Common myeloid progenitor, CD34-positive (primary cell): ENCODE measurements at regions not wholly inside any gene's neighbourhood (a gene's known extent, or its start where the extent isn't known, plus 50 kb on each side); places are given as distances from the start of the nearest gene placed in this dataset.

ENCODE experiments used
- CTCF ChIA-PET: fragments of 350-600 bp; sonication (Branson Sonifier 250); formaldehyde crosslinking; loops from one replicate; lab custom pipeline; 2021; ENCODE audit warnings: antibody characterized with exemption; lab: Charles Lee
- POLR2A ChIA-PET: fragments of 350-600 bp; sonication (Branson Sonifier 250); formaldehyde crosslinking; loops from one replicate; lab custom pipeline; 2021; ENCODE audit warnings: antibody characterized with exemption; lab: Charles Lee
- DNase-seq, 3 donors: peaks; one replicate each; pipeline versions ENCODE4 v3.0.0 to v3.0.0-alpha.2; 2013
- H3K27ac ChIP-seq, 2 experiments: 1 replicate in 1 of 2; 2 replicates in 1 of 2; pipeline ENCODE4 v1.7.0; 2013; ENCODE audit warnings: inconsistent platforms in 2 of 2, low read length in 2 of 2, mild to moderate bottlenecking in 2 of 2, low read depth in 1 of 2, moderate library complexity in 1 of 2; ENCODE audit not compliant: severe bottlenecking in 2 of 2, insufficient read depth in 1 of 2, poor library complexity in 1 of 2
- H3K27me3 ChIP-seq, 5 experiments: replicated peaks in 2 of 5; 1 replicate in 3 of 5; 2 replicates in 2 of 5; pipeline versions ENCODE4 v1.6.1 to v1.7.0; 2013; ENCODE audit warnings: low read length in 4 of 5, mild to moderate bottlenecking in 2 of 5, moderate library complexity in 2 of 5, inconsistent platforms in 1 of 5; ENCODE audit not compliant: insufficient read depth in 5 of 5, control insufficient read depth in 4 of 5
- H3K36me3 ChIP-seq, 4 experiments: 1 replicate in 2 of 4; 2 replicates in 2 of 4; pipeline versions ENCODE4 v1.6.1 to v1.7.0; 2013; ENCODE audit warnings: low read length in 3 of 4, control low read depth in 1 of 4, mild to moderate bottlenecking in 1 of 4; ENCODE audit not compliant: control insufficient read depth in 4 of 4, insufficient read depth in 4 of 4
- H3K4me1 ChIP-seq, 4 experiments: 1 replicate in 3 of 4; 2 replicates in 1 of 4; pipeline versions ENCODE4 v1.6.1 to v1.7.1; 2013; ENCODE audit warnings: low read length in 3 of 4, mild to moderate bottlenecking in 3 of 4, control low read depth in 1 of 4, inconsistent platforms in 1 of 4, moderate library complexity in 1 of 4; ENCODE audit not compliant: control insufficient read depth in 4 of 4, insufficient read depth in 4 of 4; ENCODE audit errors: control extremely low read depth in 1 of 4
- H3K4me3 ChIP-seq, 7 experiments: 1 replicate in 4 of 7; 2 replicates in 3 of 7; pipeline versions ENCODE4 v1.5.1 to v1.7.0; 2013; ENCODE audit warnings: mild to moderate bottlenecking in 7 of 7, low read length in 6 of 7, moderate library complexity in 6 of 7, inconsistent platforms in 2 of 7, low read depth in 2 of 7, control low read depth in 1 of 7; ENCODE audit not compliant: insufficient read depth in 4 of 7, control insufficient read depth in 1 of 7; ENCODE audit errors: extremely low read depth in 1 of 7
- H3K9me3 ChIP-seq, 5 experiments: 1 replicate in 4 of 5; 2 replicates in 1 of 5; pipeline versions ENCODE4 v1.6.1 to v1.7.1; 2013; ENCODE audit warnings: low read length in 4 of 5, mild to moderate bottlenecking in 2 of 5, inconsistent platforms in 1 of 5, low read depth in 1 of 5, moderate library complexity in 1 of 5; ENCODE audit not compliant: control insufficient read depth in 4 of 5, insufficient read depth in 2 of 5; ENCODE audit errors: control extremely low read depth in 1 of 5
- WGBS: methylation state at CpG from one replicate; pipeline ENCODE4 v1.1.5; 2013; ENCODE audit not compliant: insufficient coverage; 5-methylcytosine and 5-hydroxymethylcytosine counted together

GRCh38 chr16:77536809-77537208 lies 102.0 kb upstream of the ADAMTS18 start:
- 100% methylated on average over 2 of the region's 5 CpGs for WGBS

GRCh38 chr16:77539421-77540034 lies 104.7 kb upstream of the ADAMTS18 start:
- Histone ChIP-seq H3K9me3 (no peaks in the 10 kb centered on the region), H3K4me1 (no peaks in the 10 kb centered on the region), H3K27ac (no peak overlapping the region), H3K27me3 (no peaks in the 10 kb centered on the region), H3K4me3 (no peak overlapping the region), H3K36me3 (no peaks in the 10 kb centered on the region)
- DNase-seq: no peak
- ChIA-PET CTCF (no interaction called here), POLR2A (no interaction called here)
- no CpG with 5 or more reads among the region's 3 CpGs for WGBS

More at GRCh38 chr16:77536809-77537208, 102.0 kb upstream of the ADAMTS18 start:
- CTCF ChIA-PET: no interaction called here
- Histone ChIP-seq H3K27ac (no peak overlapping the region), H3K9me3 (no peaks in the 10 kb centered on the region), H3K4me1 (no peaks in the 10 kb centered on the region), H3K36me3 (no peaks in the 10 kb centered on the region), H3K4me3 (no peak overlapping the region), H3K27me3 (no peaks in the 10 kb centered on the region)
- POLR2A ChIA-PET: no interaction called here
- DNase-seq: no peak

- Histone ChIP-seq H3K4me1 (no peaks in the 10 kb centered on the region), H3K4me3 (no peak overlapping the region), H3K27me3 (no peaks in the 10 kb centered on the region), H3K36me3 (no peaks in the 10 kb centered on the region), H3K9me3 (no peaks in the 10 kb centered on the region), H3K27ac (no peak overlapping the region)
- ChIA-PET CTCF (no interaction called here), POLR2A (no interaction called here)
- DNase-seq: peak in 1 of 3 donors; percentile 6
- WGBS: 57% methylated on average over 1 of the region's 2 CpGs
These were observed 105.8 kb upstream of the ADAMTS18 start for GRCh38 chr16:77540646-77541045.

- Histone ChIP-seq H3K4me1 (no peaks in the 10 kb centered on the region), H3K36me3 (no peaks in the 10 kb centered on the region), H3K9me3 (no peaks in the 10 kb centered on the region), H3K27ac (no peak overlapping the region), H3K27me3 (no peaks in the 10 kb centered on the region), H3K4me3 (no peak overlapping the region)
- DNase-seq: no peak
- WGBS: 0% methylated on average over 1 of the region's 3 CpGs
- POLR2A ChIA-PET: no interaction called here
- CTCF ChIA-PET: no interaction called here
These were observed 106.3 kb upstream of the ADAMTS18 start for GRCh38 chr16:77541165-77541564.

- WGBS: 83% methylated on average over 2 of the region's 4 CpGs
- ChIA-PET CTCF (no interaction called here), POLR2A (no interaction called here)
- no peaks in the 10 kb centered on the region for H3K9me3 ChIP-seq
- H3K4me1 ChIP-seq: no peaks in the 10 kb centered on the region
- no peak for DNase-seq
- no peak overlapping the region for H3K27ac ChIP-seq
- H3K36me3 ChIP-seq: no peaks in the 10 kb centered on the region
- H3K27me3 ChIP-seq: peaks cover 0 to 3% (median 2%) of the 10 kb centered on the region in 5 experiments
- H3K4me3 ChIP-seq: no peak overlapping the region
These were observed 113.3 kb upstream of the ADAMTS18 start for GRCh38 chr16:77548151-77548550.

- H3K4me1 ChIP-seq: no peaks in the 10 kb centered on the region
- no peak for DNase-seq
- ChIA-PET CTCF (no interaction called here), POLR2A (no interaction called here)
- no peak overlapping the region for H3K27ac ChIP-seq
- peaks cover 0 to 3% (median 2%) of the 10 kb centered on the region in 5 experiments for H3K27me3 ChIP-seq
- H3K36me3 ChIP-seq: no peaks in the 10 kb centered on the region
- H3K9me3 ChIP-seq: no peaks in the 10 kb centered on the region
- 78% methylated on average over 2 of the region's 2 CpGs for WGBS
- H3K4me3 ChIP-seq: no peak overlapping the region
These were observed 113.9 kb upstream of the ADAMTS18 start for GRCh38 chr16:77548766-77549165.

GRCh38 chr16:77549876-77550275 lies 115.0 kb upstream of the ADAMTS18 start:
- CTCF ChIA-PET: no interaction called here
- peaks cover 0 to 3% (median 2%) of the 10 kb centered on the region in 5 experiments for H3K27me3 ChIP-seq
- DNase-seq: no peak
- no peaks in the 10 kb centered on the region for H3K4me1 ChIP-seq
- H3K4me3 ChIP-seq: no peak overlapping the region
- WGBS: 87% methylated on average over 5 of the region's 7 CpGs
- H3K36me3 ChIP-seq: no peaks in the 10 kb centered on the region
- H3K9me3 ChIP-seq: no peaks in the 10 kb centered on the region
- POLR2A ChIA-PET: interaction anchor here (0.7 kb wide), 1 partner anchor 723 kb away, joined by 4 read pairs; no protein-coding TSS in a partner anchor
- H3K27ac ChIP-seq: no peak overlapping the region
